ENCODE measurements at regions not wholly inside any gene's neighbourhood (a gene's known extent, or its start where the extent isn't known, plus 50 kb on each side); places are given as distances from the start of the nearest gene placed in this dataset.
A peak's percentile ranks its signal among the peaks of the same experiment; 100 is the strongest.
"Not testable (repeated sequence)": the region's sequence is repeated elsewhere in the genome, so short reads cannot be mapped to it uniquely, and the experiment has no call there.

DNA sequence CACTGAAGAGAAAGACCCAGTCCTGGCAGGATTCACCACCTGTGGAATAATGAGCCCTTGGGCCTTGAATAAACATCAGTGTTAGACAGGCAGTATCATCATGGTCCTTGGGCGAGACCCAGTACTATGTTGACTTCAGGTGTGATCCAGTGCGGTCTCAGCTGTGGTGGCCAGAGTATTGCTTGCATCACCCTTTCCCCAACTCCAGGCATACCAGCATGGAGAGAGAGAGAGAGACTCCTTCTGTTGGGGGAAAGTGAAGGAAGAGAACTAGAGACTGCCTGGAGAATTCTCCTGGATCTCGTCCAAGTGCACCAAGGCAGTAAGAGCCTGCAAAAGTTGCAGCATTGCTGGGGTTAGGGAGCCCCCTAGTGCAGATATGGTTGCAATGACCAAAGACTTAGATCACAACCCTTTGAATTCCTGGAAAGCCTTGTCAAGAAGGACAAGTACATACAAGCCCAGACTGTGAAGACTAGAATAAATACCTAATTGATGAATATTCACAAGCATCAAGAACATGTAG is 61.1 kb upstream of the VAMP7 start:
- DNase-seq: peak; percentile 81

DNA sequence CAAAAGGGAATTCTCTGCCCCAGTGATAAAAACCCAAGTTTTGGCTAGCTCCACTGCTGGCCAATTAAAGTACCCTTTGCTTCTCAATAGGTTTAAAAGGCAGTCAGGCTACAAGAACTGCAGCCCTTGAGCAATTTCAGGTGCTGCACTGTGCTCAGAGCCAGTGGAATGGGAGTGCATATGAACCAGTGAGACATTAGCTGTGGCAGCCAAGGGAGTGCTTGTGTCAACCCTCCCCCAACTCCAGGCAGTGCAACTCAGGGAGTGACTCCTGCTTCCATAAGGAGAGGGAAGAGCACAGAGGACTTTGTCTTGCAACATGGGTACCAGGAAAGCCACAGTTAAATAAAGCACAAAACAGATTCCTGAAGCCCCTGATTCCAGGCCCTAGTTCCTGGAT is 61.6 kb upstream of the VAMP7 start:
- no peak for DNase-seq

DNA sequence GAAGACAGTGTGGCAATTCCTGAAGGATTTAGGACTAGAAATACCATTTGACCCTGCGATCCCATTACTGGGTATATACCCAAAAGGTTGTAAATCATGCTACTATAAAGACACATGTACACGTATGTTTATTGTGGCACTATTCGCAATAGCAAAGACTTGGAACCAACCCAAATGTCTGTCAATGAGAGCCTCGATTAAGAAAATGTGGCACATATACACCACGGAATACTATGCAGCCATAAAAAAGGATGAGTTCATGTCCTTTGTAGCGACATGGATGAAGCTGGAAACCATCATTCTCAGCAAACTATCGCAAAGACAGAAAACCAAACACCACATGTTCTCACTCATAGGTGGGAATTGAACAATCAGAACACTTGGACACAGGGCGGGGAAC is 66.8 kb upstream of the VAMP7 start:
- DNase-seq: not testable (repeated sequence)

DNA sequence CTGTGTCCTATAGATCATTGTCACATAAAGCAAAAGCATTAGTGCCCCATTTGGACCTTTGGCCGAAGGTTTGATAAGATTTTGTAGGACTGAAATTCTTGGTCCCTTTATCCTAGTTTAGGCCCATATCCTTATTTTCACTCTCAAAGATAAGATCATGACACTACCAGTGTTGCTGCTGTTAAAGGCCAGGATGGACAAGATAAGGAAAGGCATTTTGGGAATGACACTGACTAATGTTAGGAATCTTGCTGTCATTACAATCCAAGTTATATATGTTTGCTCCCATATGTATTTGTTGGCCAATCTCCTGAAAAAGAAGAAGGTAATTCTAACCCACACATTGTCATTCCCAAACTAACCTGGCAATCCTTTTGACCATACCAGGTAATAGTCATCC is 101.3 kb upstream of the VAMP7 start:
- no peak for DNase-seq

DNA sequence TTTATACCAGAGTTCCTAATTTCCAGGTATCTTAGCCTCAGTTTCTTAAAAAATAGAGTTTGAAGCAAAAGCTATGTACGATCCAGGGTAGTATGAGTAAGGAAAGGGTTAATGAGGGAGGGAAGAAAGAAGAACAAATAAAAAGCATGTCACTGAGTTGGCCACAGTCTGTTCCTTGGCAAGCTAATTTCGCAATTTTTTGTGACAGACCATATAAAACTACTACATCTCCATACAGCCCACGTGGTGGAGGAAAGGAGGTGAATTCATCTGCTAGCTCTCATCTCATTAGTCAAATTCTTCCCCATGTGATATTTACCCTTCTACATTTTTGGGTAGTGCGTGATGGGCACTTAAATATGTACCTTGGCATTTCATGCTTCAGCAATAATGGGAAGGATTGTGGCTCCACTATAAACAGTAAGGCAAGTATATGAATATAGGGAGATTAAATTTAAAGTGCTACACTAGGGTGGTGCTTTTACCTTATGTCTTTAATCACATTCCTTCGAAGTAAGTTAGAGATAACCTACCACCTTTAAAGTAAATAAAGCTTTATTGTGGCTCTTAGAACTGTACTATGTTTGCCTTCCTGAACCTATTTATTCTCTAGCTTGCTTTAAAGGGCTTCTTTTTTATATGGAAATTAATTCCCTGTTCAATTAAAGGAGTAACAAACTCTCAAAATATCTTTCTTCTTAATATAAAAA is 102.1 kb upstream of the VAMP7 start:
- no peak for DNase-seq

DNA sequence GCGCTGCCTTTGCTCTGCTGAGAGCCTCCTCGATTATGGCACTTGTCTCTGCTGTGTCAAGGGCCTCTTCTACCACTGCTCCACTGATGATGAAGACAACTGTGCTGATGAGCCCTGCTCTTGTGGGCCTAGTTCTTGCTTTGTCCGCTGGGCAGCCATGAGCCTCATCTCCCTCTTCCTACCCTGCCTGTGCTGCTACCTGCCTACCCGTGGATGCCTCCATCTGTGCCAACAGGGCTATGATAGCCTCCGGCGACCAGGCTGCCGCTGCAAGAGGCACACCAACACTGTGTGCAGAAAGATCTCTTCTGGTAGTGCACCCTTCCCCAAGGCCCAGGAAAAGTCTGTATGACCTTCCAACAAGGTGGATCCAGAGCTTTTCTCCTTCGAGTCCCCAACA is 106.8 kb upstream of the VAMP7 start:
- DNase-seq: no peak

DNA sequence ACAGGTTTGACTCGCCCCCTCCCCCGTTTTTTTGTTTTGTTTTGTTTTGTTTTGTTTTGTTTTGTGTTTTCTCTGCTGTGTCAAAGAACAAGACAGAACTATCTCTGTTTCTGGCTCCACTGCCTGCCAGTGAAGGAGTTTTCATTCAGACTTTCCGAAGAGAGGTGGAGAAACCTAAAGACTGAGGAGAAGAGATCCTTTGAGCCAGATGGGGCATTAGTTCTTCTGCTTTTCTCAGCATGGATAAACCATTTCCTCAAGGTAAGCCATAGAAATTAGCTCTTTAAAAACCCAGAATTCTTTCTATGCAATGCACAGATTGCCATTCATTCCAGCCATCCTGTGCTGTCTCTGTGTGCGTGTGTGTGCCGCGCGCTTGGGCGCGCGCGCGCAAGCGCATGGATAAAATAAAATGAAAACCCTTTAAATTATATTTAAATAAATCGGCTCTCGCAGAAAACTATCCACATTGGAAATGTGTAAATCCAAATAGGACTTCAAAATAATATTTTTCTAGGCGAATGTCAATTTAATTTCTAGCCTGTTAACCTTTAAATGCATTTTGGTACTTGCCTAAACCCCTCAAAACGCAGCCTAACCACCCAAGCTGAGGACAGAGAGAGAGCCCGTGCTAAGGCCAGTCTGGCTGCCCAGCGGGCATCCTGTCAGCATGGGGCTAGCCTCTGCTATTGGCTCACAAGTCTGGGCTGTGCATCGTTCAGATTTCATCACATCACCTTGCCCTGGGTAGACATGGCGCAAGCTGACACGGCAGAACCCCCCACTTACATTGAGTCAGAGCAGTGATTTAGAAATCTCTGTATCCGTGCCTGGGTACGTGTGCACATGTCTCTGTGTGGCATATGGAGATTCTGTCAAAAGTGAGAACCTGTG is 113.0 kb upstream of the VAMP7 start:
- DNase-seq: no peak

DNA sequence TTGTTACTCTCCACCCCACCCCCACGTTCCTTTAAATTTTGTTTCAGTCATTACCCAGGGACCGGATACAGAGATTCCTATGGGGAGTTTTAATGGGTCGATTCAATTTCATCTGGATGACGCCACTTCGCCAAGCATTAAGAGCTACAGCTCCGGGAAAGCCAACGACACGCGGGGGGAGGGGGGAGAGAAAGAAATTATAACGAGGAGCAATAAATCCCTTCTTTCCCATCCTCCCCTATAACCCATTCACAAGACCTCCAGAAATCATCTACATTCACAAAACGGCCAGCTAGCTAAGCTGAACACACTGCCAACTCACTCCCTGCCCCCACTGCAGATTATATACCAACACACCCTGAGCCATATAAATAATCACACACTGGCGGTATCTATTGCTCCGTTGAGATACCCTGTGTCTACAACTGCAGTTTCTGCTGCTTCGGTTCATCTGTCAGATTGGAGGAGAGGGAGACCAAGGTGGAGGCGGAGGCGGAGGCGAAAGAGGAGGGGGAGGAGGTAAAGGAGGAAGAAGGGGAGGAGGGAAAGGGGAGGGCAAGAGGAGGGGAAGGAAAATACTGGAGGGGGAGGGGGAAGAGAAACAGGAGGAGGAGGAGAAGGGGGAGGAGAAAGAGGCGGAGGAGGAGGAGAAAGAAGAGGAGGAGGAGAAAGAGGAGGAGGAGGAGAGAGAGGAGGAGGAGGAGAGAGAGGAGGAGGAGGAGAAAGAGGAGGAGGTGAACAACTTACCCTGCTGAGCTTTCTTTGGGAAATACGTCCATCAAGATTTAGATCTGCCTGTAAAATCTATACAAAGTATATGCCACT is 113.9 kb upstream of the VAMP7 start:
- DNase-seq: peak; percentile 68

DNA sequence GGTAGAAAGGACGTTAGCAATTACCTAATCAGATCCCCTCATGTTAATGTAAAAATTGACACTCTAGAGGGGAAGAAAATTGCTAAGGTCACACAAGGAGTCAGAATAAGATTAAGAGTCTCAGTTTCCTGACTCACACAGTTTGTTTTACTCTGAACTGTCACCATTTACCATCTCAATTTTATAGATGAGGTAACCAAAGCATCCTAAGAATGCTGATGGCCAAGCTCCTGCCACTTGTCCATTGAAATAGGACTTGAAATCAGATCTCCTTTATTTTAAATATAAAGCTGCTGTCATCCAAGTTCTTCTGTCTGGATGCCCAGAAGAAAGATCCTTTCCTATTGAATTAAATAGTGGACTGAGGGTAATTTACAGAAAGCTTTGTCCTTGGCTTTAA is 114.8 kb upstream of the VAMP7 start:
- no peak for DNase-seq

DNA sequence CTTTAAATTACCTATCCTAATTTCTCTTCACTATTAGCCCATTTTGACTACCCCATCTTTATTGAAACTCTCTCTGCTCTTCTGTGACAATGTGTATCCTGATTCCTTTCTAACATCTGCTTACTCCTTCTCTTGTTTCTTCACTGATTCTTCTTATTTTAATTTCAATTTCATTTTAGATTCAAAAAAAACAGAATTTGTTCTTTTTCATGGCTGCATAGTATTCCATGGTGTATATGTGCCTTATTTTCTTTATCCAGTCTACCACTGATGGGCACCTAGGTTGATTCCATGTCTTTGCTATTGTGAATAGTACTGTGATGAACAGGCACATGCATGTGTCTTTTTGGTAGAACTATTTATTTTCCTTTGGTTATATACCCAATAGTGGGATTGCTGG is 120.0 kb upstream of the VAMP7 start:
- no peak for DNase-seq

DNA sequence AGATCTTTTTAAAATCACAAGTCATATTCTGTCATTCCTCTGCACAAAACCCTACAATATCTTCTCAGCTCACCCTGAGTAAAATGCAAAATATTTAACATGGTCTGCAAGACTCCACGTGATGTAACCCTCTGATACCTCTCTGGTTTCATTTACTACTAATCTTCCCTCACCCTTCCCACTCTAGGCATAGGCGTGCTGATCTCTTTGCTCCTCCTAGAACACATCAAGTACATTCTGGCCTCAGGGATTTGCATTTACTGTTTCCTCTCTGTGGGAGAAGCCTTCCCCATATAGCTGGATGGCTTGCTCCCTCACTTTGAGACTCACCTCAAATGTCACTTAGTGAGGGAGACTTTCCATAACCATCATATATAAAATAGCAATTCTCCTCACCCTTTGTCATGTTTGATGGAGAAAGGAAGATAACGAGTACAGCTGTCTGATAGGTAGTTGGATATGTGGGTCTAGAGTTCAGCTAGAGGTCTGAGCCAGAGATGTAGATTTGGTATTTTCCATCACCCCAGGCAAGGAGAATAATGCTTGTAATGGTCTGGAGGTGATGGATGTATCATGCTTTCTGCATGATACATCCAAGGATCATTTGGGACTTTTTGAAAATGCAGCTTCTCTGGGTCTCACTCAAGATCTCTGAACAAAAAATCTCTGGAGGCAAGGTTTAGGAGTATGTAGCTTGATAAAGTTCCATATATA is 123.9 kb upstream of the VAMP7 start:
- DNase-seq: no peak

DNA sequence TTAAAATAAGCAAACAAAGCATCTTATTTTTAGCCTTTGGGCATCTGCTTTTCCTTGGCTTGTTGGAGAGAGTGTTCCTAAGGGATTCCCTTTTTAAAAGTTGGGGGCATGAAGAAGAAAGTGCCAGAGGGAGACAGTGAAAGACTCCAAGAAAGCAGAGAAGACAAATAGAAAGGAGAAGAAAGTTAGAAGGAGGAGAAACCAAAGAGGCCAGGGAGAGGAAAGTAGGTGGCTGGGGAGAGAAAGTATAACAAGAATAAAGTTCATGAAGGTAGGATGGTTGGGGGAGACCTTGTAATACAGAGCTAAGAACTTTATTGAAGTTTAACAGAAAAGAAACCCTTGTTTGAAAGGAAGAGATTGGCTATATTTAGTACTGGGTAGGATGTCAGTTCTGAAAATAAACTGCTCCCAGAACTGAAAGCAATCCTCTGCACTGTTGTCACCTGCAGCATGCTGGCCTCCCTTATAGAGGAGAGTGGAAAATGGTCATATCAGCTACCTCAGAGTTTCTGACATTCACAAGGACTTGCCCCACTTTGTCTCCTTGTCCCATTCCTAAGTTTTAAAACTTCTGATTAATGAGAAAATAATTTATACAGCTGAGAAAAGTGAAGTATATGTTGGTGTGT is 125.3 kb upstream of the VAMP7 start:
- DNase-seq: no peak

DNA sequence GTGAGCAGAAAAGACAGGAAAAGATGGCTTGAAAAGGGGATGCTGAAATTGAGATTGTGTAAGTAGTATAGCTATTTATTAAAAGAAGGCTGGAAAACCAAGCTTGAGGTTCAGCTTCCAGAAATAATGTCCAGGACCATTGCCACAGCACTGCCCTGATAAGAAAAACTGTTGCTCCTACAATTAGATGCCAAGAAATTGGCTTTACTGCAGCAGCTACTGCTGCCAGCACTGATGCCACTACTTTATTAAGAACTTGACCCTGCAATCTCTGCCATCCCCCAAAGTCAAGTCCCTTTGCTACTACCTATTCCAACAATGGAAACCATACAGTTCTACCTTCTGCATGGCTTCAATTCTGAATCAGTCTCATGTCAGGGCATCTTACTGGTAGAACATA is 130.0 kb upstream of the VAMP7 start:
- DNase-seq: no peak

DNA sequence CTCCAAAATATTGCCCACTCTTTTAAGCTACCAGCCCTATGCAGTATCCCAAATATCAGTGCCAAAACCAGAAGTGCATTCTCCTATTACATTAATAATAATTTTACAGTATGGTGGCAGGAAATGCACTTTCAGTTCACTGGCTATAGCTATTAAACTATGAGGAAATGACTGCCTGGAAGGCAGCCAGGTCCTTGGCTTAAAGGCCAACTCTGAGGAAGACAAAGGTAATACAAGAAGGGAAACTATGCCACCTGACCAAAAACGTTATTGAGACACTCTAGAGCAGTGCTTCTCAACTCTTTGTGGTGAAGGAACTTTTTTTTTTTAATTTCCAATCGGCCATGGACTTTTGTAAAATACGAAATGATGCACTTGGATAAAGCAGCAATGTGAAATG is 133.6 kb upstream of the VAMP7 start:
- no peak for DNase-seq

DNA sequence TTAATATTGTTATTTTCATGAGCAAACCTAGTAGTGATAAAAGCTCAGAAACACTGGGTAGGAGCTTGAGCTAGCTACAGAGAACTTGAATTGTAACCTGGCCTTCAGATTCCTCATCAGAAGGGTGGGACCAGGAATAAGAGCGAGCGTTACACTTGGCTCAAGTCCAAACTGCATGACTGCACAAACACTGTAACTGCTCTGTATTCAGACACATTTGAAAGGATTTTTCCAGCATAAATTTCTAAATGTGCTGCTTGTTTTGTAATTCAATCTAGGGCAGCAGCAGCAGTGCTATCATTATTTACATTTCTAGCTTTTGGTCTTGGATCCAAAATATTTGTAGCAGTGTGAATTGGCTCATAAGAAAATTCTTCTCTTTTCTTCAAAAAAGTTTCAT is 133.0 kb upstream of the TMLHE start:
- DNase-seq: no peak

DNA sequence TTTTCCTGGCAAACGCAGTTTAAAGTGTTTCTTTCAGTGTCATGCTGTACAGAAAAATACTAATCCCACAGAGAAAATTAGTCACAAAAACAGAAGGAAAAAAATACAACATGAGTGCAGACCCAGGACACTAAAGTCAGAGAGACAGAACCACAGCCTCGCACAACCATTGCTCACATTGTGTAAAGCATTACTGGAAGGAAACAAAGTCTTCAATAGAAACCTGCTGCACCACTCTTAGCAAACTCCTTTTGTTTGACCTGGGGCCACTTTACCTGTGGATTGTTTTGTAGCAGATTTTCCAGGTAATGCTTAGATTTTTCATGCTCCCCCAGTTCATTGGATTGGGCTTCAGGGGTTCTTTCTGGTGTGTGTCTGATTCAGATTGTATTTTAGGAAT is 131.8 kb upstream of the TMLHE start:
- no peak for DNase-seq

DNA sequence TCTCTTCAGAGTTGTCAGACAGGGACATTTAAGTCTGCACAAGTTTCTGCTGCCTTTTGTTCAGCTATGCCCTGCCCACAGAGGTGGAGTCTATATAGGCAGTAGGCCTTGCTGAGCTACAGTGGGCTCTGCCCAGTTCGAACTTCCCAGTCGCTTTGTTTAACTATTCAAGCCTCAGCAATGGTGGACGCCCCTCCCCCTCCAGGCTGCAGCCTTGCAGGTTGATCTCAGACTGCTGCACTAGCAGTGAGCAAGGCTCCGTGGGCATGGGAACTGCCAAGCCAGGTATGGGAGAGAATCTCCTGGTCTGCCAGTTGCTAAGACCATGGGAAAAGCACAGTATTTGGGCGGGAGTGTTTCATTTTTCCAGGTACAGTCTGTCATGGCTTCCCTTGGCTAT is 115.6 kb upstream of the TMLHE start:
- not testable (repeated sequence) for DNase-seq

DNA sequence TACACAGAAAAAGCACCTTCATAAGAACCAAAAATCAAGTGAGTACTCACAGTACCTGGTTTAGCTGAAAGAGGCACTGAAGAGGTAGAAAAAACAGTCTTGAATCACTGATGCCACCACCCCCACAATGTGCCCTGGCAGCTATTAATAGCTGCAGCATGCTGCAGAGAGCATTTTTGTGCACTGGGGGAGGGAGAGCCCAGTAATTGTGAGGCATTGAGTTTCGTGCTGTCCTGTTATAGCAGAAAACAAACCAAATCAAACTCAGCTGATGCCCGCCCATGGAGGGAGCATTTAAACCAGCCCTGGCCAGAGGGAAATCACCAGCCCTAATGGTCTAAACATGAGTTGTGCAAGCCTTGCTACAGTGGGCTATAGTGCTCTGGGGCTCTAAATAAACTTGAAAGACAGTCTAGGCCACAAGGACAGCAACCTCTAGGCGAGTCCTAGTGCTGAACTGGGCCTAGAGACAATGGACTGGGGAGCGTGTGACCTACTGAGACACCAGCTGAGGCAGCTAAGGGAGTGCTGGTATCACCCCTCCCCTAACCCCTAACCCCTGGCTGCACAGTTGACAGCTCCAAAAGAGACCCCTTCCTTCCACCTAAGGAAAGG is 106.3 kb upstream of the TMLHE start:
- no peak for DNase-seq

DNA sequence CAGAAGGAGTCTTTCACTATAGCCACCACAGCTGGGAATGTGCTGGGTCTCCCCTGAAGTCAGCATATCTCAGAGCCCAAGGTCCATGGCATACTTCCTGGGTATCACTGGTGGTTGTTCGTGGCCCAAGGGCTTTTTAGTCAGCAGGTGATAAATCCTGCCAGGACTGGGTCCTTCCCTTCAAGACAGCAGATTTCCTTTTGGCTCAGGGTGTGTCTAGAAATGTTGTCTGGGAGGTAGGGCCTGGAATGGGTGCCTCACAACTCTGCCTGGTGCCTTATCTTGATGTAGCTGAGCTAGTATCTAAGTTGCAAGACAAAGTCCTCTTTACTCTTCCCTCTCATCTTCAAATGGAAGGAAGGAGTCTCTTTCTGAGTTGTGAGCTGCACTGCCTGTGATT is 102.4 kb upstream of the TMLHE start:
- DNase-seq: no peak

DNA sequence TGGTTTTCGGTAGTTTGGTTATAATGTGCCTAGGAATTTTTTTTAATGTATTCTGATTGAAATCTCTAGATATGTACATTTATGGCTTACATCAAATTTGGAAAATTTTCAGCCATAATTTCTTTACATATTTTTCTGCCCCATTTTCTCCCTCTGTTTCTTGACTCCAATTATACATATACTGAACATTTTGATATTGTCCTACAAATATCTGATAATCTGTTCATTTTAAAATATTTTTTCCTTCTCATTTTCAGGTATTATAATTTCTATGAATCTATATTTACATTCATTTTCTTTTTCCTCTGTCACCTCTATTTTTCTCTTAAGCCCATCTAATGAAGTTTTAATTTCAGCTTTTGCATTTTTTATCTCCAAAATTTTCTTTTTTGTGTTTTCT is 82.7 kb upstream of the TMLHE start:
- DNase-seq: no peak

DNA sequence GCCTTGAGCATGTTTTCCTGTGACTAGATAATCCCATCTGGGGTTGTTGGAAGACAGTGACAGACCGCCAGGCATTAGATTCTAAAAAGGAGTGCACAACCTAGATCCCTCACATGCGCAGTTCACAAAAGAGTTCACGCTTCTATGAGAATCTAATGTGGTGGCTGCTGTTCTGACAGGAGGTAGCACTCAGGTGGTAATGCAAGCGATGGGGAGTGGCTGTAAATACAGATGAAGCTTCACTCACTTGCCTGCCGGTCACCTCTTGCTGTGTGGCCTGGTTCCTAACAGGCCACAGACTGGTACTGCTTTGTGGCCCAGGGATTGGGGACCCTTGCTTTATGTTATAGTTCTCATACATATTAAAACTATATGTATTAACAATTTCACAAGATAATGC is 81.9 kb upstream of the TMLHE start:
- DNase-seq: no peak

DNA sequence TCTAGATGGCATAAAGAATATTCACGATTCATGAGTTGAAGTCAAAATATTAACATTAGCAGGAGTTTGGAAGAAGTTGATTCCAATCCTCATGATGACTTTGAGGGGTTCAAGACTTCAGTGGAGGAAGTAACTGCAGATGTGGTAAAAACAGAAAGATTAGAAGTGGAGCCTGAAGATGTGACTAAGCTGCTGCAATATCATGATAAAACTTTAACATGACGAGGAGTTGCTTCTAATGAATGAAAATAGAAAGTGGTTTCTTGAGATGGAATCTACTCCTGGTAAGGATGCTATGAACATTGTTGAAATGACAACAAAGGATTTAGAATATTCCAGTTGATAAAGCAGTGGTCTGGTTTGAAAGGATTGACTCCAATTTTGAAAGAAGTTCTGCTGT is 70.1 kb upstream of the TMLHE start:
- no peak for DNase-seq

Data from DMS 273 treated with DMSO at 0.1 percent for 48 hours (cell line).